Choroid plexus epithelial cell (primary cell): ENCODE measurements at regions not wholly inside any gene's neighbourhood (a gene's known extent, or its start where the extent isn't known, plus 50 kb on each side); places are given as distances from the start of the nearest gene placed in this dataset.
A peak's percentile ranks its signal among the peaks of the same experiment; 100 is the strongest.

Experiments
- DNase-seq: peaks from one replicate; pipeline ENCODE4 v3.0.0-alpha.2; 2010; ENCODE audit warnings: low read depth
- H3K4me3 ChIP-seq: 2 replicates; pipeline ENCODE4 v1.5.1; 2011; ENCODE audit warnings: low read depth, mild to moderate bottlenecking, control low read depth, low read length, moderate library complexity
- CTCF ChIP-seq: conservative IDR thresholded peaks from 2 replicates; pipeline ENCODE4 v1.5.1; 2011; ENCODE audit warnings: low read depth, mild to moderate bottlenecking, control low read depth, inconsistent platforms, low read length, moderate library complexity

- no peak for TF ChIP-seq CTCF
- peak; percentile 56 for DNase-seq
- H3K4me3 ChIP-seq, result no peak overlapping the region
Measured at GRCh38 chr3:24595796-24596195, 101.1 kb upstream of the THRB start.

GRCh38 chr3:24596626-24597025, 102.0 kb upstream of the THRB start:
- no peak for TF ChIP-seq CTCF
- no peak overlapping the region for H3K4me3 ChIP-seq
- no peak for DNase-seq

- TF ChIP-seq CTCF, result no peak
- H3K4me3 ChIP-seq, result no peak overlapping the region
- peak; percentile 65 for DNase-seq
Measured at GRCh38 chr3:24598695-24599470, 104.2 kb upstream of the THRB start.

- no peak overlapping the region for H3K4me3 ChIP-seq
- no peak for TF ChIP-seq CTCF
Measured at GRCh38 chr3:24601066-24601939, 106.7 kb upstream of the THRB start.

GRCh38 chr3:24604215-24604614, 109.6 kb upstream of the THRB start:
- no peak overlapping the region for H3K4me3 ChIP-seq
- DNase-seq, result no peak
- TF ChIP-seq CTCF, result no peak

More at GRCh38 chr3:24601066-24601939, 106.7 kb upstream of the THRB start:
- no peak for DNase-seq

- DNase-seq, result no peak
- H3K4me3 ChIP-seq, result no peak overlapping the region
- TF ChIP-seq CTCF, result no peak
Measured at GRCh38 chr3:24605511-24606028, 110.9 kb upstream of the THRB start.
